Fibroblast of lung (primary cell): ENCODE measurements at regions not wholly inside any gene's neighbourhood (a gene's known extent, or its start where the extent isn't known, plus 50 kb on each side); places are given as distances from the start of the nearest gene placed in this dataset.

Experiments used
- DNase-seq, 2 donors: peaks; one replicate each; pipeline versions ENCODE4 v3.0.0 to v3.0.0-alpha.2; 2010; ENCODE audit warnings: low read depth in 2 of 2
- H2AFZ ChIP-seq: 2 replicates; pipeline ENCODE4 v1.5.1; 2012; ENCODE audit warnings: low read length, control low read depth, inconsistent platforms
- H3K27ac ChIP-seq: 2 replicates; pipeline ENCODE4 v1.5.1; 2011; ENCODE audit warnings: low read length, control low read depth; ENCODE audit not compliant: insufficient read depth
- H3K27me3 ChIP-seq: 2 replicates; pipeline ENCODE4 v1.5.1; 2011; ENCODE audit warnings: mild to moderate bottlenecking, low read length; ENCODE audit not compliant: control insufficient read depth, insufficient read depth
- H3K36me3 ChIP-seq: 2 replicates; pipeline ENCODE4 v1.5.1; 2011; ENCODE audit warnings: low read length; ENCODE audit not compliant: control insufficient read depth, insufficient read depth
- H3K4me1 ChIP-seq: 2 replicates; pipeline ENCODE4 v1.5.1; 2011; ENCODE audit warnings: low read length; ENCODE audit not compliant: control insufficient read depth, insufficient read depth; ENCODE audit errors: extremely low read depth
- H3K4me2 ChIP-seq: 2 replicates; pipeline ENCODE4 v1.5.1; 2011; ENCODE audit warnings: low read length, control low read depth; ENCODE audit not compliant: insufficient read depth; ENCODE audit errors: extremely low read depth
- H3K4me3 ChIP-seq, 4 experiments: fragments of 200-600 bp in 1 of 4; sonication (generic) in 1 of 4; replicated peaks in 1 of 4; 2 replicates each; pipeline ENCODE4 v1.5.1; 2011 to 2016; ENCODE audit warnings: low read length in 4 of 4, low read depth in 3 of 4, mild to moderate bottlenecking in 3 of 4, control low read depth in 2 of 4, inconsistent platforms in 1 of 4, mixed read lengths in 1 of 4; ENCODE audit not compliant: insufficient read depth in 1 of 4; ENCODE audit errors: control extremely low read depth in 1 of 4
- H3K79me2 ChIP-seq: 2 replicates; pipeline ENCODE4 v1.5.1; 2012; ENCODE audit warnings: mild to moderate bottlenecking, low read length, inconsistent platforms; ENCODE audit not compliant: control insufficient read depth, insufficient read depth
- H3K9ac ChIP-seq: 2 replicates; pipeline ENCODE4 v1.5.1; 2011; ENCODE audit warnings: mild to moderate bottlenecking, low read length, control low read depth; ENCODE audit not compliant: insufficient read depth
- H3K9me3 ChIP-seq: 2 replicates; pipeline ENCODE4 v1.5.1; 2012; ENCODE audit warnings: low read depth, low read length; ENCODE audit not compliant: control insufficient read depth, insufficient read depth
- H4K20me1 ChIP-seq: 2 replicates; pipeline ENCODE4 v1.5.1; 2011; ENCODE audit warnings: low read length; ENCODE audit not compliant: control insufficient read depth, insufficient read depth; ENCODE audit errors: extremely low read depth
- CTCF ChIP-seq, 2 donors: IDR thresholded peaks in 1 of 2; conservative IDR thresholded peaks in 1 of 2; 1 replicate in 1 of 2; 2 replicates in 1 of 2; pipeline ENCODE4 v1.5.1; 2011 to 2012; ENCODE audit warnings: low read length in 2 of 2, control low read depth in 1 of 2, inconsistent platforms in 1 of 2, low read depth in 1 of 2, mild to moderate bottlenecking in 1 of 2
- EZH2 ChIP-seq: IDR thresholded peaks from 2 replicates; pipeline ENCODE4 v1.5.1; 2012; ENCODE audit warnings: low read length, control low read depth, mild to moderate bottlenecking; ENCODE audit errors: missing control alignments

- Histone ChIP-seq H3K36me3 (no peaks in the 10 kb centered on the region), H3K9ac (no peak overlapping the region), H4K20me1 (no peaks in the 10 kb centered on the region), H3K4me3 (no peak overlapping the region), H3K79me2 (no peaks in the 10 kb centered on the region), H3K27me3 (no peaks in the 10 kb centered on the region), H2AFZ (no peak overlapping the region), H3K4me2 (no peak overlapping the region), H3K27ac (no peak overlapping the region), H3K4me1 (no peaks in the 10 kb centered on the region), H3K9me3 (no peaks in the 10 kb centered on the region)
- no peak for TF ChIP-seq EZH2
- no peak for TF ChIP-seq CTCF (conservative IDR thresholded peaks at IDR 0.05 in 1 of 2, IDR thresholded peaks at IDR 0.05 in 1 of 2; ENCODE audit: low read depth in 1 of 2, low read length in 2 of 2)
- DNase-seq: no peak
These were observed 186.6 kb upstream of the DIO3 start for GRCh38 chr14:101374373-101375338.

GRCh38 chr14:101377069-101377468 is 184.2 kb upstream of the DIO3 start:
- Histone ChIP-seq H3K9me3 (no peaks in the 10 kb centered on the region), H2AFZ (no peak overlapping the region), H3K4me2 (no peak overlapping the region), H3K27ac (no peak overlapping the region), H3K4me1 (no peaks in the 10 kb centered on the region), H3K9ac (no peak overlapping the region), H3K4me3 (no peak overlapping the region), H3K27me3 (no peaks in the 10 kb centered on the region), H3K36me3 (no peaks in the 10 kb centered on the region), H3K79me2 (no peaks in the 10 kb centered on the region), H4K20me1 (no peaks in the 10 kb centered on the region)
- TF ChIP-seq EZH2 (no peak), CTCF (conservative IDR thresholded peaks at IDR 0.05 in 1 of 2, IDR thresholded peaks at IDR 0.05 in 1 of 2; ENCODE audit: low read depth in 1 of 2, low read length in 2 of 2) (no peak)
- no peak for DNase-seq

- Histone ChIP-seq H3K79me2 (no peaks in the 10 kb centered on the region), H2AFZ (no peak overlapping the region), H3K9me3 (no peaks in the 10 kb centered on the region), H3K36me3 (no peaks in the 10 kb centered on the region), H3K27me3 (no peaks in the 10 kb centered on the region), H3K9ac (no peak overlapping the region), H3K4me3 (no peak overlapping the region), H3K4me2 (no peak overlapping the region), H3K4me1 (no peaks in the 10 kb centered on the region), H4K20me1 (no peaks in the 10 kb centered on the region), H3K27ac (no peak overlapping the region)
- no peak for DNase-seq
- TF ChIP-seq EZH2 (no peak), CTCF (conservative IDR thresholded peaks at IDR 0.05 in 1 of 2, IDR thresholded peaks at IDR 0.05 in 1 of 2; ENCODE audit: low read depth in 1 of 2, low read length in 2 of 2) (no peak)
These were observed 181.5 kb upstream of the DIO3 start for GRCh38 chr14:101379842-101380241.
